GM12878 (cell line): ENCODE measurements at regions not wholly inside any gene's neighbourhood (a gene's known extent, or its start where the extent isn't known, plus 50 kb on each side); places are given as distances from the start of the nearest gene placed in this dataset.

Source experiments
- ATAC-seq: fragments of 200-7000 bp; cut with Tn5 transposase; 3 replicates; pipeline ENCODE4 v1.9.1; 2020; ENCODE audit warnings: mild to moderate bottlenecking, moderate library complexity
- BruUV-seq: library from RNA; stranded (reverse); fragments of 400-500 nt; replicated peaks from 2 replicates; lab custom pipeline; 2021; lab: Mats Ljungman, UMichigan
- CTCF ChIA-PET: fragments of 300-600 bp; sonication (Branson Sonifier 250); formaldehyde crosslinking; extraction: SDS; loops from one replicate; lab custom pipeline; 2021; ENCODE audit warnings: inconsistent platforms; lab: Yijun Ruan, JAX
- POLR2A ChIA-PET: fragments of 350-600 bp; formaldehyde crosslinking; extraction: SDS; loops from one replicate; lab custom pipeline; 2021; ENCODE audit warnings: inconsistent platforms; lab: Charles Lee
- RAD21 ChIA-PET: fragments of 300-600 bp; sonication (Branson Sonifier 250); formaldehyde crosslinking; loops from one replicate; lab custom pipeline; 2023; ENCODE audit warnings: antibody characterized with exemption; ENCODE audit not compliant: unreplicated experiment; lab: Charles Lee
- SMC1A ChIA-PET: fragments of 300-600 bp; sonication (Branson Sonifier 250); formaldehyde crosslinking; loops from one replicate; lab custom pipeline; 2023; ENCODE audit not compliant: unreplicated experiment, uncharacterized antibody; lab: Charles Lee
- DNase-seq: peaks from one replicate; pipeline ENCODE4 v3.0.0-alpha.2; 2011; ENCODE audit warnings: low read depth, low spot score
- FAIRE-seq: peaks from 3 replicates; lab custom pipeline; 2011; peaks lifted over from hg19 to GRCh38; lab: Jason Lieb, UNC
- H2AFZ ChIP-seq: 2 replicates; pipeline ENCODE4 v1.6.0; 2011; ENCODE audit warnings: low read depth, low read length, control low read depth; ENCODE audit not compliant: control insufficient read depth
- H3K27ac ChIP-seq: 2 replicates; pipeline ENCODE4 v1.5.1; 2011; ENCODE audit warnings: control low read depth; ENCODE audit not compliant: control insufficient read depth, insufficient read depth
- H3K27me3 ChIP-seq, 2 experiments: replicated peaks in 1 of 2; 2 replicates each; pipeline versions ENCODE4 v1.6.0 to v1.6.1; 2011; ENCODE audit warnings: low read length in 1 of 2; ENCODE audit not compliant: control insufficient read depth in 2 of 2, insufficient read depth in 2 of 2
- H3K36me3 ChIP-seq, 2 experiments: 2 replicates each; pipeline ENCODE4 v1.5.1; 2011; ENCODE audit warnings: low read length in 1 of 2; ENCODE audit not compliant: control insufficient read depth in 2 of 2, insufficient read depth in 2 of 2
- H3K4me1 ChIP-seq: 2 replicates; pipeline ENCODE4 v1.6.1; 2011; ENCODE audit warnings: mild to moderate bottlenecking, low read length, moderate library complexity, mixed read lengths; ENCODE audit not compliant: control insufficient read depth, insufficient read depth
- H3K4me2 ChIP-seq: 2 replicates; pipeline ENCODE4 v1.6.0; 2011; ENCODE audit warnings: control low read depth; ENCODE audit not compliant: control insufficient read depth, insufficient read depth
- H3K4me3 ChIP-seq: fragments of 200-600 bp; sonication (generic); 2 replicates; pipeline ENCODE4 v1.5.1; 2016
- H3K79me2 ChIP-seq: 2 replicates; pipeline ENCODE4 v1.6.0; 2011; ENCODE audit warnings: low read length; ENCODE audit not compliant: control insufficient read depth, insufficient read depth
- H3K9ac ChIP-seq: 2 replicates; pipeline ENCODE4 v1.8.0; 2011; ENCODE audit warnings: low read length, control low read depth, mixed read lengths; ENCODE audit not compliant: control insufficient read depth, insufficient read depth
- H3K9me3 ChIP-seq: replicated peaks from 3 replicates; pipeline ENCODE4 v1.5.1; 2011; ENCODE audit warnings: mild to moderate bottlenecking, low read length; ENCODE audit not compliant: control insufficient read depth, insufficient read depth
- H4K20me1 ChIP-seq: 2 replicates; pipeline ENCODE4 v1.6.0; 2011; ENCODE audit not compliant: control insufficient read depth, insufficient read depth
- ATF3 ChIP-seq: IDR thresholded peaks from 2 replicates; pipeline ENCODE4 v1.6.1; 2011; ENCODE audit warnings: low read depth, mild to moderate bottlenecking, low read length, moderate library complexity, borderline replicate concordance; ENCODE audit errors: extremely low read depth
- ATF7 ChIP-seq: fragments of 450-650 bp; IDR thresholded peaks from 2 replicates; pipeline ENCODE4 v1.6.1; 2016; ENCODE audit warnings: low read depth, mild to moderate bottlenecking
- BMI1 ChIP-seq: fragments of 450-650 bp; IDR thresholded peaks from 2 replicates; pipeline ENCODE4 v1.6.1; 2016; ENCODE audit warnings: mild to moderate bottlenecking, moderate library complexity, borderline replicate concordance
- CBFB ChIP-seq: IDR thresholded peaks from 2 replicates; pipeline ENCODE4 v1.6.1; 2016; ENCODE audit warnings: antibody characterized with exemption, low read depth
- CUX1 ChIP-seq: IDR thresholded peaks from 2 replicates; pipeline ENCODE4 v1.6.1; 2012; ENCODE audit warnings: improper control_type of control experiment, low read depth, low read length; ENCODE audit not compliant: insufficient replicate concordance
- NBN ChIP-seq: fragments of 450-650 bp; IDR thresholded peaks from 2 replicates; pipeline ENCODE4 v1.6.1; 2016
- PAX5 ChIP-seq: IDR thresholded peaks from 2 replicates; pipeline ENCODE4 v1.6.1; 2011; ENCODE audit warnings: low read depth, low read length, borderline replicate concordance
- PAX8 ChIP-seq: fragments of 450-650 bp; IDR thresholded peaks from 2 replicates; pipeline ENCODE4 v1.6.1; 2017; ENCODE audit warnings: mild to moderate bottlenecking, moderate library complexity
- SIX5 ChIP-seq: IDR thresholded peaks from 2 replicates; pipeline ENCODE4 v1.6.1; 2011; ENCODE audit warnings: mild to moderate bottlenecking, low read depth, low read length, moderate library complexity; ENCODE audit not compliant: severe bottlenecking
- TAF1 ChIP-seq: IDR thresholded peaks from 2 replicates; pipeline ENCODE4 v1.6.1; 2011; ENCODE audit warnings: mild to moderate bottlenecking, low read depth, low read length, borderline replicate concordance
- ZBTB33 ChIP-seq: fragments of 450-650 bp; IDR thresholded peaks from 2 replicates; pipeline ENCODE4 v1.6.1; 2017; ENCODE audit warnings: mild to moderate bottlenecking
- ZNF207 ChIP-seq: fragments of 450-650 bp; IDR thresholded peaks from 2 replicates; pipeline ENCODE4 v1.6.1; 2014; ENCODE audit warnings: antibody characterized with exemption, mild to moderate bottlenecking, borderline replicate concordance
- ZNF274 ChIP-seq: IDR thresholded peaks from one replicate; pipeline ENCODE4 v1.8.0; 2011; ENCODE audit not compliant: insufficient read length, insufficient read depth
- WGBS: methylation state at CpG from one replicate; pipeline ENCODE4 v1.1.6; 2016; ENCODE audit warnings: low lambda C conversion rate; ENCODE audit not compliant: insufficient replicate concordance, insufficient coverage; ENCODE audit errors: missing lambda C conversion rate; 5-methylcytosine and 5-hydroxymethylcytosine counted together
- in situ Hi-C: fragments of 300-500 bp; cut with MboI; formaldehyde crosslinking; loops from 9 replicates; pipeline ENCODE4 v1.14.3; 2018; ENCODE audit warnings: mixed read lengths
- intact Hi-C: fragments of 100-400 bp; cut with micrococcal nuclease; formaldehyde crosslinking; loops from one replicate; pipeline ENCODE4 v1.14.2; 2022; ENCODE audit not compliant: unreplicated experiment
- TF ChIP-seq, protein P1 (sequence below): fragments of 450-650 bp; conservative IDR thresholded peaks from 2 replicates; pipeline ENCODE4 v1.6.1; 2017; ENCODE audit warnings: mild to moderate bottlenecking, moderate library complexity

DNA sequence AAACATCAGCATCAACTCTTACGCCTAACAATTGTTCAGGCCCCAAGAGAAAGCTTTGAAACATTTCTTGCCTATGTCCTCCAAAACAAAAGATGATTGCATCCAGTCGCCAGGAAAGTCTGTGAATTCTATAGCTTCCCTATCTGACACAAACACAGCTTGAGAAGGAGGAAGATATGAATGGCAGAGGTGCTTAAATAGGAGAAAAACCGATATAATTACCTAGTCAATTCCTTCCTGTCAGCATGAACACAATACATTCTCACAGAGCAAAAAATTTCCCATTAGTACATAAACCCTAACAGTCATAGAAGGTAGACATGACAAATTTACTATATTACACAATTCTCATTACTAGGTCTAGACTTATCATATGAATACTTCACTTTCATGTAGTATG lies 326.5 kb downstream of the CGGBP1 start:
- H3K4me2 ChIP-seq, result no peak overlapping the region
- no peak overlapping the region for H3K4me3 ChIP-seq
- TF ChIP-seq ZNF207 (no peak), ATF7 (no peak), BMI1 (no peak), CBFB (no peak), PAX5 (no peak), PAX8 (no peak), ZBTB33 (no peak), NBN (no peak), TAF1 (no peak), SIX5 (no peak), CUX1 (no peak), ZNF274 (no peak), ATF3 (no peak)
- TF ChIP-seq, protein P1, sequence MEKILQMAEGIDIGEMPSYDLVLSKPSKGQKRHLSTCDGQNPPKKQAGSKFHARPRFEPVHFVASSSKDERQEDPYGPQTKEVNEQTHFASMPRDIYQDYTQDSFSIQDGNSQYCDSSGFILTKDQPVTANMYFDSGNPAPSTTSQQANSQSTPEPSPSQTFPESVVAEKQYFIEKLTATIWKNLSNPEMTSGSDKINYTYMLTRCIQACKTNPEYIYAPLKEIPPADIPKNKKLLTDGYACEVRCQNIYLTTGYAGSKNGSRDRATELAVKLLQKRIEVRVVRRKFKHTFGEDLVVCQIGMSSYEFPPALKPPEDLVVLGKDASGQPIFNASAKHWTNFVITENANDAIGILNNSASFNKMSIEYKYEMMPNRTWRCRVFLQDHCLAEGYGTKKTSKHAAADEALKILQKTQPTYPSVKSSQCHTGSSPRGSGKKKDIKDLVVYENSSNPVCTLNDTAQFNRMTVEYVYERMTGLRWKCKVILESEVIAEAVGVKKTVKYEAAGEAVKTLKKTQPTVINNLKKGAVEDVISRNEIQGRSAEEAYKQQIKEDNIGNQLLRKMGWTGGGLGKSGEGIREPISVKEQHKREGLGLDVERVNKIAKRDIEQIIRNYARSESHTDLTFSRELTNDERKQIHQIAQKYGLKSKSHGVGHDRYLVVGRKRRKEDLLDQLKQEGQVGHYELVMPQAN, result no peak
- ChIA-PET CTCF (no interaction called here), SMC1A (no interaction called here), RAD21 (no interaction called here), POLR2A (no interaction called here)
- H3K36me3 ChIP-seq, result no peaks in the 10 kb centered on the region
- in situ Hi-C loops (no loop called here), intact Hi-C loops (no loop called here)
- ATAC-seq (no peak), FAIRE-seq (no peak), DNase-seq (no peak)
- H3K27ac ChIP-seq, result no peak overlapping the region
- no peaks in the 10 kb centered on the region for H3K9me3 ChIP-seq
- no peak overlapping the region for H3K9ac ChIP-seq
- H3K27me3 ChIP-seq, result no peaks in the 10 kb centered on the region
- 33% methylated on average over 3 of the region's 3 CpGs for WGBS
- H3K79me2 ChIP-seq, result no peaks in the 10 kb centered on the region
- no peak overlapping the region for H2AFZ ChIP-seq
- H3K4me1 ChIP-seq, result no peaks in the 10 kb centered on the region
- H4K20me1 ChIP-seq, result no peaks in the 10 kb centered on the region
- BruUV-seq, result no TSS peak
